GM23338 (cell line): ENCODE measurements at regions not wholly inside any gene's neighbourhood (a gene's known extent, or its start where the extent isn't known, plus 50 kb on each side); places are given as distances from the start of the nearest gene placed in this dataset.

ENCODE experiments used
- ATAC-seq: fragments of 200-7000 bp; cut with Tn5 transposase; 3 replicates; pipeline ENCODE4 v1.9.1; 2020
- DNase-seq: peaks from one replicate; pipeline ENCODE4 v3.0.0-alpha.2; 2015; ENCODE audit warnings: low spot score
- H2AFZ ChIP-seq: fragments of 200-600 bp; sonication (generic); 2 replicates; pipeline ENCODE4 v1.8.0; 2016; ENCODE audit warnings: antibody characterized with exemption, mild to moderate bottlenecking, moderate library complexity
- H3F3A ChIP-seq: fragments of 200-600 bp; sonication (generic); replicated peaks from 2 replicates; pipeline ENCODE4 v1.8.0; 2017; ENCODE audit warnings: antibody characterized with exemption, mixed run types, low read depth
- H3K27ac ChIP-seq: fragments of 200-600 bp; sonication (generic); 2 replicates; pipeline ENCODE4 v1.6.1; 2016; ENCODE audit warnings: low read depth
- H3K27me3 ChIP-seq: fragments of 200-600 bp; sonication (generic); 2 replicates; pipeline ENCODE4 v1.8.0; 2016; ENCODE audit warnings: mild to moderate bottlenecking, mixed run types, moderate library complexity; ENCODE audit not compliant: insufficient read depth
- H3K36me3 ChIP-seq: fragments of 200-600 bp; sonication (generic); 2 replicates; pipeline ENCODE4 v1.8.0; 2016; ENCODE audit warnings: mild to moderate bottlenecking; ENCODE audit not compliant: insufficient read depth
- H3K4me1 ChIP-seq: fragments of 200-600 bp; sonication (generic); 2 replicates; pipeline ENCODE4 v1.8.0; 2016; ENCODE audit warnings: mild to moderate bottlenecking, moderate library complexity; ENCODE audit not compliant: insufficient read depth
- H3K4me2 ChIP-seq: fragments of 200-600 bp; sonication (generic); 2 replicates; pipeline ENCODE4 v1.7.1; 2017; ENCODE audit warnings: mixed run types
- H3K4me3 ChIP-seq: fragments of 200-600 bp; sonication (generic); 2 replicates; pipeline ENCODE4 v1.6.1; 2016; ENCODE audit warnings: mixed run types
- H3K79me2 ChIP-seq: fragments of 200-600 bp; sonication (generic); replicated peaks from 2 replicates; pipeline ENCODE4 v1.8.0; 2017; ENCODE audit warnings: mild to moderate bottlenecking; ENCODE audit not compliant: insufficient read depth
- H3K9me2 ChIP-seq: fragments of 200-600 bp; sonication (generic); 2 replicates; pipeline ENCODE4 v1.8.0; 2017; ENCODE audit not compliant: insufficient read depth
- H4K20me1 ChIP-seq: fragments of 200-600 bp; sonication (generic); replicated peaks from 2 replicates; pipeline ENCODE4 v1.8.0; 2017; ENCODE audit warnings: mild to moderate bottlenecking; ENCODE audit not compliant: insufficient read depth
- H3K27ac Mint-ChIP-seq: 2 replicates; pipeline ENCODE4 v1.8.0; 2020; ENCODE audit warnings: inconsistent platforms, mild to moderate bottlenecking, moderate library complexity, mixed read lengths
- H3K27me3 Mint-ChIP-seq: 3 replicates; pipeline ENCODE4 v1.8.0; 2022; ENCODE audit warnings: low read depth, mild to moderate bottlenecking, moderate library complexity, mixed read lengths, inconsistent platforms; ENCODE audit not compliant: insufficient read depth, poor library complexity
- H3K36me3 Mint-ChIP-seq: 3 replicates; pipeline ENCODE4 v1.8.0; 2021; ENCODE audit warnings: low read depth, mild to moderate bottlenecking, inconsistent platforms, moderate library complexity, mixed read lengths
- H3K4me1 Mint-ChIP-seq: 3 replicates; pipeline ENCODE4 v1.8.0; 2020; ENCODE audit warnings: mild to moderate bottlenecking, inconsistent platforms, mixed read lengths
- H3K4me3 Mint-ChIP-seq: 3 replicates; pipeline ENCODE4 v1.8.0; 2021; ENCODE audit warnings: moderate library complexity, mild to moderate bottlenecking, inconsistent platforms, mixed read lengths
- H3K9me3 Mint-ChIP-seq: 3 replicates; pipeline ENCODE4 v1.8.0; 2020; ENCODE audit warnings: moderate library complexity, mild to moderate bottlenecking, inconsistent platforms, mixed read lengths
- CTCF ChIP-seq, 2 experiments: fragments of 200-600 bp in 1 of 2; sonication (generic) in 1 of 2; conservative IDR thresholded peaks; 2 replicates each; pipeline versions ENCODE4 v1.5.1 to v1.6.1; 2016 to 2017; ENCODE audit warnings: antibody characterized with exemption in 2 of 2, low read depth in 2 of 2, mild to moderate bottlenecking in 2 of 2, moderate library complexity in 1 of 2
- JUNB ChIP-seq: IDR thresholded peaks from one replicate; pipeline ENCODE4 v1.6.1; 2016; ENCODE audit warnings: antibody characterized with exemption; ENCODE audit not compliant: unreplicated experiment
- REST ChIP-seq: IDR thresholded peaks from one replicate; pipeline ENCODE4 v1.6.1; 2018; ENCODE audit warnings: antibody characterized with exemption; ENCODE audit not compliant: unreplicated experiment
- STAT1 ChIP-seq: IDR thresholded peaks from one replicate; pipeline ENCODE4 v1.6.1; 2016; ENCODE audit warnings: antibody characterized with exemption; ENCODE audit not compliant: unreplicated experiment
- ZNF462 ChIP-seq: fragments of 250-450 bp; sonication (Bioruptor Pico); IDR thresholded peaks from 2 replicates; pipeline ENCODE4 v1.5.0; 2020; ENCODE audit warnings: mild to moderate bottlenecking, moderate library complexity

GRCh38 chr4:35163168-35163567, 1081.1 kb downstream of the ARAP2 start (continued):
- TF ChIP-seq ZNF462 (CRISPR knock-in tag) (no peak), REST (no peak)

- Histone ChIP-seq H3K27ac (no peak overlapping the region), H3K4me1 (no peaks in the 10 kb centered on the region), H3K36me3 (no peaks in the 10 kb centered on the region), H3K79me2 (no peaks in the 10 kb centered on the region), H3K4me2 (no peak overlapping the region), H3K4me3 (no peak overlapping the region), H3F3A (no peaks in the 10 kb centered on the region), H2AFZ (no peak overlapping the region), H3K9me2 (no peaks in the 10 kb centered on the region), H4K20me1 (no peaks in the 10 kb centered on the region), H3K27me3 (no peaks in the 10 kb centered on the region)
- Mint-ChIP-seq H3K27me3 (no peaks in the 10 kb centered on the region), H3K27ac (no peak overlapping the region), H3K4me3 (no peak overlapping the region), H3K9me3 (no peaks in the 10 kb centered on the region), H3K36me3 (no peaks in the 10 kb centered on the region), H3K4me1 (peaks cover 3% of the 10 kb centered on the region; the same call in 2 of the 3 replicates)
- no peak for ATAC-seq
- no peak for DNase-seq
- TF ChIP-seq CTCF (conservative IDR thresholded peaks at IDR 0.05; ENCODE audit: low read depth in 2 of 2) (no peak), JUNB (no peak), STAT1 (no peak)
Measured at GRCh38 chr4:35164063-35164462, 1080.3 kb downstream of the ARAP2 start.
